ENCODE measurements at regions not wholly inside any gene's neighbourhood (a gene's known extent, or its start where the extent isn't known, plus 50 kb on each side); places are given as distances from the start of the nearest gene placed in this dataset.

GRCh38 chr4:59409647-59410046, 1790.5 kb upstream of the ADGRL3 start:
- no peak for TF ChIP-seq CREB1 (IDR thresholded peaks at IDR 0.05; ENCODE audit: low read depth)
- TF ChIP-seq FOXM1 (IDR thresholded peaks at IDR 0.05; ENCODE audit: borderline replicate concordance, low read depth) = no peak
- no peak for TF ChIP-seq TAF1 (IDR thresholded peaks at IDR 0.05; ENCODE audit: low read depth)
- TF ChIP-seq TEAD4 (IDR thresholded peaks at IDR 0.05) = no peak

Data from Ishikawa (cell line).